ENCODE measurements at regions not wholly inside any gene's neighbourhood (a gene's known extent, or its start where the extent isn't known, plus 50 kb on each side); places are given as distances from the start of the nearest gene placed in this dataset.
"Not testable (repeated sequence)": the region's sequence is repeated elsewhere in the genome, so short reads cannot be mapped to it uniquely, and the experiment has no call there.

DNA sequence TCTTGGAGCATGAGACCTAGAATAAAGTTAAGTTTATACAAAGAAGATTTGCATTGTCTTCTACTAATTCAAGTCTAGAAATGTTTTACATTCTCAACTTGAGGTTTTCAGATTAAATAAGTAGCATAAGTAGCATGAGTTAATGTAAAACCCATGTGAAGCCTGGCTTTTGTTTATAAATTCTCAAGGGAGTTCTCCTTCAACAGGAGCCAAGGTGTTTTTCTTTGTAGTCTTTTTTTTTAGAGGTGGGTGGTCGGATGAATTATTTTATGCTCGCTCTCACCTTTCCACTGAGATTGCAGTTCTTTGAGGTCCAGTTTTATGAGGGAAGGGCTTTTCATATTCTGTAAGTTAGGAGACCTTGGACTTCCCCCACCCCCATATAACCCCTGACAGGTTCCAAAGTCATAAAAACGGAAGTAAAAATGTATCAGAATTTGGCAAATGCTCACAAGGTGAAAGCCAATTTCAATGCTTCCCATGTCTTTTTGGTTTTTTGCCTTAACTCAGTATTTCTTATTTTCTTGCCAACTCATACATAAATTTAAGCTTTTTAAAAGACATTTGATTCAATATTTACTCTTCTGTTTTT is 244.3 kb upstream of the ASCC3 start:
- 40% methylated on average over 3 of the region's 3 CpGs for WGBS (ENCODE audit: insufficient coverage, low coverage, low lambda C conversion rate, missing lambda C conversion rate)
- intact Hi-C loops (cut with DNase I), result no loop called here
- no peak for ATAC-seq

DNA sequence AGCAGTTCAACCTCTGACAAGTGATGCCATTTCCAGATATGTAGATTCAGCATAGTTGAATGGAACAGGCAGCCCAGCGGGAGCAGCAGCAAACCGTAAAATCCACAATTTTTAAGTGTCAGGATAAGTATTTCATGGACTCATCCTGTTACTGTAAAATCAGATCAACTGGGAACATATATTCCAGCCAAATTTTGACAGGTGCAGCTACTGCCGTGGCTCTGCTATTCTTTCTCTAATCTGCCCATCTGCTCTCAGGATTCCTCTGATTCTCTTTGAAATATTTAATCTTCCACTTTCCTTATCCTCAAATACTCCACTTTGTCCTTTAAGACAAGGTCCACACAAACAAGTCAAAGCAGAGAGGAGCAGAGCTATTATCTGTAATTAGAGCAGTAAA is 245.4 kb upstream of the ASCC3 start:
- no peaks in the 10 kb centered on the region for H3K36me3 ChIP-seq
- H3K27me3 ChIP-seq, result no peaks in the 10 kb centered on the region
- no peak for ATAC-seq
- intact Hi-C loops (cut with DNase I), result no loop called here
- no peaks in the 10 kb centered on the region for H3K4me1 ChIP-seq
- H3K27ac ChIP-seq, result no peak overlapping the region
- WGBS (ENCODE audit: insufficient coverage, low coverage, low lambda C conversion rate, missing lambda C conversion rate), result 65% methylated on average over 3 of the region's 3 CpGs
- no peak for TF ChIP-seq POLR2A (IDR thresholded peaks at IDR 0.05)
- TF ChIP-seq, protein P1, sequence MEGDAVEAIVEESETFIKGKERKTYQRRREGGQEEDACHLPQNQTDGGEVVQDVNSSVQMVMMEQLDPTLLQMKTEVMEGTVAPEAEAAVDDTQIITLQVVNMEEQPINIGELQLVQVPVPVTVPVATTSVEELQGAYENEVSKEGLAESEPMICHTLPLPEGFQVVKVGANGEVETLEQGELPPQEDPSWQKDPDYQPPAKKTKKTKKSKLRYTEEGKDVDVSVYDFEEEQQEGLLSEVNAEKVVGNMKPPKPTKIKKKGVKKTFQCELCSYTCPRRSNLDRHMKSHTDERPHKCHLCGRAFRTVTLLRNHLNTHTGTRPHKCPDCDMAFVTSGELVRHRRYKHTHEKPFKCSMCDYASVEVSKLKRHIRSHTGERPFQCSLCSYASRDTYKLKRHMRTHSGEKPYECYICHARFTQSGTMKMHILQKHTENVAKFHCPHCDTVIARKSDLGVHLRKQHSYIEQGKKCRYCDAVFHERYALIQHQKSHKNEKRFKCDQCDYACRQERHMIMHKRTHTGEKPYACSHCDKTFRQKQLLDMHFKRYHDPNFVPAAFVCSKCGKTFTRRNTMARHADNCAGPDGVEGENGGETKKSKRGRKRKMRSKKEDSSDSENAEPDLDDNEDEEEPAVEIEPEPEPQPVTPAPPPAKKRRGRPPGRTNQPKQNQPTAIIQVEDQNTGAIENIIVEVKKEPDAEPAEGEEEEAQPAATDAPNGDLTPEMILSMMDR (IDR thresholded peaks at IDR 0.05), result no peak
- H3K9me3 ChIP-seq, result no peaks in the 10 kb centered on the region
- no peak for DNase-seq
- H3K4me3 ChIP-seq, result no peak overlapping the region

More for the DNA sequence above, 244.3 kb upstream of the ASCC3 start:
- TF ChIP-seq, protein P1 (IDR thresholded peaks at IDR 0.05), result no peak
- TF ChIP-seq POLR2A (IDR thresholded peaks at IDR 0.05), result no peak
- no peaks in the 10 kb centered on the region for H3K36me3 ChIP-seq
- no peaks in the 10 kb centered on the region for H3K27me3 ChIP-seq
- H3K4me3 ChIP-seq, result no peak overlapping the region
- no peak for DNase-seq
- no peak overlapping the region for H3K27ac ChIP-seq
- H3K9me3 ChIP-seq, result no peaks in the 10 kb centered on the region
- H3K4me1 ChIP-seq, result no peaks in the 10 kb centered on the region

DNA sequence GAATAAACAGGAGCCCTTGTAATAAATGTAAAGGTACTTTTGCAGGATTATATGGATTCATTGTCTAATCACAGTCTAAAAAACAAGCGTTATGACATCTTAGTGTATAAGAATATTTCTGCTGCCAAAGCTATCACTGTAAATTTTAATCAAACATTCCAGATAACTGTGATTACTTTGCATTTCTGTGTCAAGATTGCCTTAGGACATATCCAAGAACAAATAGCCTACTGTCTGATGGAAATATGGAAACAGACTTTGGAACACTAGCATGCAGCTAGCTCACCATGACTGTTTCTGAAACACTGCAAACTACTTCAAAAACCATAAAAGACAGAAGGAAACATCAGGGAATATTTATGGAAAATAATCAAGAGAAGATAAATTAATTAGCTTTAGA is 248.7 kb upstream of the ASCC3 start:
- intact Hi-C loops (cut with DNase I), result no loop called here
- TF ChIP-seq, protein P1 (IDR thresholded peaks at IDR 0.05), result no peak
- no peak for TF ChIP-seq POLR2A (IDR thresholded peaks at IDR 0.05)
- Histone ChIP-seq H3K27ac (no peak overlapping the region), H3K4me1 (no peaks in the 10 kb centered on the region), H3K36me3 (no peaks in the 10 kb centered on the region), H3K27me3 (no peaks in the 10 kb centered on the region), H3K4me3 (no peak overlapping the region), H3K9me3 (no peaks in the 10 kb centered on the region)
- DNase-seq, result no peak
- no peak for ATAC-seq
- WGBS (ENCODE audit: insufficient coverage, low coverage, low lambda C conversion rate, missing lambda C conversion rate), result 72% methylated on average over 1 of the region's 1 CpG

DNA sequence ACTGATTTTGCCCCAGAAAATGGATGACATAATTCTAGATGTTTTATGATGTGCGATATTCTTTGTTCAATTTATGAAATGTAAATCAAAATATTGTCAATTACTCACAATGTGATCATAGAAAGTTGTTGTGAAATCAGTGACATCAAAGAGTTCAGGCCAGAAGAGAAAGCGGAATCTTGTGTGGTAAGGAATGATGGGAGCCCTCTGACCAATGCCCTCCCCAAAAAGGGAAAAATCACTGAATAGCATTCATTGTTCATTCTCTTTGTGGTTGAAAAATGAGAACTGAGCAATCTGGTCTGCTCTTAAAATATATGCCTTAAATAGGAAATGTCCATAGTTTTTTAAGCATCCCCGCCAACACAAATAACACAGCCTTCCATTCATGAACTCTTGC is 247.1 kb upstream of the GRIK2 start:
- no peaks in the 10 kb centered on the region for H3K4me1 ChIP-seq
- H3K27me3 ChIP-seq, result no peaks in the 10 kb centered on the region
- no peak for DNase-seq
- H3K9me3 ChIP-seq, result no peaks in the 10 kb centered on the region
- H3K36me3 ChIP-seq, result no peaks in the 10 kb centered on the region
- 74% methylated on average over 3 of the region's 3 CpGs for WGBS (ENCODE audit: insufficient coverage, low coverage, low lambda C conversion rate, missing lambda C conversion rate)
- no peak for ATAC-seq
- TF ChIP-seq, protein P1 (IDR thresholded peaks at IDR 0.05), result no peak
- no peak for TF ChIP-seq POLR2A (IDR thresholded peaks at IDR 0.05)
- no peak overlapping the region for H3K27ac ChIP-seq
- H3K4me3 ChIP-seq, result no peak overlapping the region
- intact Hi-C loops (cut with DNase I), result no loop called here

DNA sequence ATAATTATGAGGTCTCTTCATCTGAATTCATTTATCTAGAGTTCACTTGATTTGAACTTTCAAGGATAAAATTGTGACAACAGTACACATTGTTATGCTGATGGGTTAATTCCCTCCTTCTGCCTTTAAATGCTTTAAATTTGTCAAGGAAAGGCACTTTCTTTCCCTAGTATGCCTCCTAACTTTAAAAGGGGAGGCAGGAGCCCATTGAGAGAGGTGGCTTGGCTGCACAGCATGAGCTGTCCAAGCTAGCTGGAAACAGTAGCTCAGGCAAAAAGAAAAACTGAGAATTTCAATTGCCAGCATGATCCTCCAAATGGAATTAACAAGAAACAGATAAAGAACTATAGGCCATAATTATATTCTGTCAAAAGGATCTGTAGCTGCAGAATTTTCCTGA is 243.3 kb upstream of the GRIK2 start:
- Histone ChIP-seq H3K4me3 (no peak overlapping the region), H3K36me3 (no peaks in the 10 kb centered on the region), H3K9me3 (no peaks in the 10 kb centered on the region), H3K27me3 (no peaks in the 10 kb centered on the region), H3K27ac (no peak overlapping the region), H3K4me1 (no peaks in the 10 kb centered on the region)
- TF ChIP-seq, protein P1 (IDR thresholded peaks at IDR 0.05), result no peak
- no peak for TF ChIP-seq POLR2A (IDR thresholded peaks at IDR 0.05)
- ATAC-seq (no peak), DNase-seq (no peak)
- intact Hi-C loops (cut with DNase I), result no loop called here

DNA sequence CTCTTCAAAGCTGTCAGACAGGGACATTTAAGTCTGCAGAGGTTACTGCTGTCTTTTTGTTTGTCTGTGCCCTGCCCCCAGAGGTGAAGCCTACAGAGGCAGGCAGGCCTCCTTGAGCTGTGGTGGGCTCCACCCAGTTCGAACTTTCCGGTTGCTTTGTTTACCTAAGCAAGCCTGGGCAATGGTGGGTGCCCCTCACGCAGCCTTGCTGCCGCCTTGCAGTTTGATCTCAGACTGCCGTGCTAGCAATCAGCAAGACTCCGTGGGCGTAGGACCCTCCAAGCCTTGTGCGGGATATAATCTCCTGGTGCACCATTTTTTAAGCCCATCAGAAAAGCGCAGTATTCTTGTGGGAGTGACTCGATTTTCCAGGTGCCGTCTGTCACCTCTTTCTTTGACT is 235.9 kb upstream of the GRIK2 start:
- intact Hi-C loops (cut with DNase I); ATAC-seq; DNase-seq: not testable (repeated sequence)

More for the DNA sequence above, 235.9 kb upstream of the GRIK2 start:
- H3K4me1 ChIP-seq, H3K27me3 ChIP-seq, H3K4me3 ChIP-seq, H3K27ac ChIP-seq, H3K9me3 ChIP-seq, H3K36me3 ChIP-seq: not testable (repeated sequence)
- WGBS (ENCODE audit: insufficient coverage, low coverage, low lambda C conversion rate, missing lambda C conversion rate), result 88% methylated on average over 9 of the region's 11 CpGs

Data from right lobe of liver (tissue), 6 donors.